Mesothelial cell of epicardium (in vitro differentiated cells): ENCODE measurements at regions not wholly inside any gene's neighbourhood (a gene's known extent, or its start where the extent isn't known, plus 50 kb on each side); places are given as distances from the start of the nearest gene placed in this dataset.
"Not testable (repeated sequence)": the region's sequence is repeated elsewhere in the genome, so short reads cannot be mapped to it uniquely, and the experiment has no call there.

ENCODE experiments used
- DNase-seq, 2 experiments: peaks; one replicate each; pipeline ENCODE4 v3.0.0; 2021; ENCODE audit warnings: low spot score in 2 of 2; ENCODE audit not compliant: unreplicated experiment in 2 of 2
- H3K27ac Mint-ChIP-seq: 2 replicates; pipeline ENCODE4 v1.8.0; 2021; ENCODE audit warnings: mixed read lengths
- H3K27me3 Mint-ChIP-seq: 2 replicates; pipeline ENCODE4 v1.8.0; 2021; ENCODE audit warnings: low read depth, mixed read lengths
- H3K36me3 Mint-ChIP-seq: 2 replicates; pipeline ENCODE4 v1.8.0; 2021; ENCODE audit warnings: mixed read lengths
- H3K4me1 Mint-ChIP-seq: 2 replicates; pipeline ENCODE4 v1.8.0; 2021; ENCODE audit warnings: mixed read lengths
- H3K4me3 Mint-ChIP-seq: 2 replicates; pipeline ENCODE4 v1.8.0; 2021; ENCODE audit warnings: mild to moderate bottlenecking, moderate library complexity, mixed read lengths
- H3K9me3 Mint-ChIP-seq: 2 replicates; pipeline ENCODE4 v1.8.0; 2021; ENCODE audit warnings: mixed read lengths
- TF ChIP-seq, protein P1 (sequence below): fragments of 200-600 bp; sonication (generic); IDR thresholded peaks from one replicate; pipeline ENCODE4 v1.5.0; 2021; ENCODE audit warnings: antibody characterized with exemption; ENCODE audit not compliant: unreplicated experiment

DNA sequence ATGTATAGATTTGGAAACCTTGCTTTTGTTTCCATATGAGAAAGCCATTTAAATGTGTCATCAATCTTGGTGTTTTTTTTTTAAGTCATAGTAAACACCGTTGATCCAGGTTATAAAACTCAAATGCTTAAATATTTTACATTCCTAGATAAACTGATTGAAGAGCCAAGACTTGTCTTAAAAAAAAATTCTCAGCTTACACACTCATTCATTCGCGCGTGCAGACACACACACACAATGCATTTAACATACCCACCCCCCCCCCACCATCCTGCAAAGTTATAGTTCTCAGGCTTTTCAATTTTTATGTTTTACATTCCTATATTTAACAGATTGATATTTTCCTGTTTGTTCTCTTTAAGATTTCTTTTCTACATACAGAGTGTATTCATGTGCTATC is 536.4 kb downstream of the PRKD1 start:
- no peaks in the 10 kb centered on the region for H3K9me3 Mint-ChIP-seq
- no peaks in the 10 kb centered on the region for H3K36me3 Mint-ChIP-seq
- H3K4me1 Mint-ChIP-seq, result no peaks in the 10 kb centered on the region
- DNase-seq, result no peak
- H3K4me3 Mint-ChIP-seq, result no peak overlapping the region
- H3K27me3 Mint-ChIP-seq, result peaks cover 34% of the 10 kb centered on the region
- TF ChIP-seq, protein P1, sequence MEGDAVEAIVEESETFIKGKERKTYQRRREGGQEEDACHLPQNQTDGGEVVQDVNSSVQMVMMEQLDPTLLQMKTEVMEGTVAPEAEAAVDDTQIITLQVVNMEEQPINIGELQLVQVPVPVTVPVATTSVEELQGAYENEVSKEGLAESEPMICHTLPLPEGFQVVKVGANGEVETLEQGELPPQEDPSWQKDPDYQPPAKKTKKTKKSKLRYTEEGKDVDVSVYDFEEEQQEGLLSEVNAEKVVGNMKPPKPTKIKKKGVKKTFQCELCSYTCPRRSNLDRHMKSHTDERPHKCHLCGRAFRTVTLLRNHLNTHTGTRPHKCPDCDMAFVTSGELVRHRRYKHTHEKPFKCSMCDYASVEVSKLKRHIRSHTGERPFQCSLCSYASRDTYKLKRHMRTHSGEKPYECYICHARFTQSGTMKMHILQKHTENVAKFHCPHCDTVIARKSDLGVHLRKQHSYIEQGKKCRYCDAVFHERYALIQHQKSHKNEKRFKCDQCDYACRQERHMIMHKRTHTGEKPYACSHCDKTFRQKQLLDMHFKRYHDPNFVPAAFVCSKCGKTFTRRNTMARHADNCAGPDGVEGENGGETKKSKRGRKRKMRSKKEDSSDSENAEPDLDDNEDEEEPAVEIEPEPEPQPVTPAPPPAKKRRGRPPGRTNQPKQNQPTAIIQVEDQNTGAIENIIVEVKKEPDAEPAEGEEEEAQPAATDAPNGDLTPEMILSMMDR, result no peak
- no peak overlapping the region for H3K27ac Mint-ChIP-seq

DNA sequence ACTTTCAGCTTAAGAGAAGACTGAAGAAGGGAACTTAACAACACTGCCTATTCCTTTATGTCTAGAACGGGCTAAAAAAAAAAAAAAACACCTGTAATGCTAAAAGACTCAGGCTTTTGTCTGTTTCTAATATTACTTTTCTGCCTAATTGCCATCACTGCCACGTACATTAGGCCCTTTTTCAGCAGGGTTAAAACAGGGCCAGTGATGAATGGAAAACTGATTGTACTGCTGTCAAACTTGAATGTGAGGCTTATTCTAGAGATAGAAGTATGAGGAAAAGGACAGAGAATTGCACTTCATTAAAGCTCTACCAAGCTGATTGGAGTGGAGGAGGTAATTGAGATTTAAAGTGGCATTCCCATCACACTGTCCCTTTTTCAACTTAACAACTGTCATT is 535.8 kb downstream of the PRKD1 start:
- no peaks in the 10 kb centered on the region for H3K9me3 Mint-ChIP-seq
- H3K4me1 Mint-ChIP-seq, result no peaks in the 10 kb centered on the region
- no peaks in the 10 kb centered on the region for H3K36me3 Mint-ChIP-seq
- no peak for DNase-seq
- H3K4me3 Mint-ChIP-seq, result no peak overlapping the region
- H3K27me3 Mint-ChIP-seq, result peaks cover 38% of the 10 kb centered on the region
- no peak overlapping the region for H3K27ac Mint-ChIP-seq
- TF ChIP-seq, protein P1, result no peak

DNA sequence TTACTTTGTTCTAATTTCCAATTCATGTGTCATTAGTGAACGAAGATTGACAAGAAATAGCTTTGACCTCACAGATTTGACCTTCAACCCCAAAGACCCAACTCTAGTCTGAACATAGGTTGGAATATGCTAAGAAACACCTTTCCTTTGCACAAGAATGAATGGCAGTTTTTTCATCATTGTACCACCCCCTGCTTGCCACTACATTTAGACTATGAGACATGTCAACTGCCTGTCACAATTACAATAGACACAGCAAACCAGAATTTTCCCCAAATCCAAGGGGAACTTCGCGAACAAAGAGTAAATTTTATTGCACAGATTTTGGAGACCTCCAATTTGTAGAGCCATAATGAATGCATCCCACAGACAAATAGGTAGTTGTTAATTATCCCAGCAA is 535.4 kb downstream of the PRKD1 start:
- no peaks in the 10 kb centered on the region for H3K9me3 Mint-ChIP-seq
- H3K4me3 Mint-ChIP-seq, result no peak overlapping the region
- H3K27me3 Mint-ChIP-seq, result peaks cover 38% of the 10 kb centered on the region
- no peaks in the 10 kb centered on the region for H3K4me1 Mint-ChIP-seq
- TF ChIP-seq, protein P1, result no peak
- no peak overlapping the region for H3K27ac Mint-ChIP-seq
- no peak for DNase-seq
- H3K36me3 Mint-ChIP-seq, result no peaks in the 10 kb centered on the region

DNA sequence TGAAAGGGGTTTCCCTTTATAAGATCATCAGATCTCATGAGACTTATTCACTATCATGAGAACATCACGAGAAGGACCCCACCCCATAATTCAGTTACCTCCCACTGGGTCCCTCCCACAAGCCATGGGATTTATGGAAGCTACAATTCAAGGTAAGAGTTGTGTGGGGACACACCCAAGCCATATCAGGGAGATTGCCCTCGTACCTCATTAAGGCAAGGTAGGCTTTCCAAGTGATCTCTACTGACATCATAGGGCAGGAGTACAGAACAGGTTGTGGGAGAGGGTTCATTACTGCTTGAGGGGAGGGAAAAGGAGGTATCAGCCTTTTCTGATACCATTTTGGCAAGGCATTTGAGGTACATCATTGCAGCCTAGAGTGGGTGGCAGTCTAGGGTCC is 524.6 kb downstream of the PRKD1 start:
- no peaks in the 10 kb centered on the region for H3K36me3 Mint-ChIP-seq
- TF ChIP-seq, protein P1, result no peak
- peaks cover 3% of the 10 kb centered on the region for H3K27me3 Mint-ChIP-seq
- no peak overlapping the region for H3K27ac Mint-ChIP-seq
- DNase-seq, result no peak
- no peak overlapping the region for H3K4me3 Mint-ChIP-seq
- H3K9me3 Mint-ChIP-seq, result peaks cover 16% of the 10 kb centered on the region
- H3K4me1 Mint-ChIP-seq, result no peaks in the 10 kb centered on the region

DNA sequence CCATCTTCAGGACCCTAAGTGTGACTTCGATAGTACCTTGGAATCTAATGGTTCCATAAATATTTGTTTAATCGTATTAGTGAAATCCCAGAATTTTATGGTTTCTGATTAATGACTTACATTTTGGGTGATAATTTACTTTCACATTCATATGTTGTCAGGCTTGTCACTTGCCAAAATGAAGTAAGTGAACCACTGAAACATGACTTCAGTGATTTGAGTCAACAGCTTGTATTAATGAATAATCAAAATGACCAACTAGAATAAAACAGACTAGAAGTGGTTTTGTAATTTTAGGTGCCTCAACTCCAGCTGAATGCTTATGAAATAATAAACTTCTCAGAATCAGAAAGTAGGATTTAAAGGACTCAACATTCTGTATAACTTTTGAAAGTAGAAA is 517.1 kb downstream of the PRKD1 start:
- Mint-ChIP-seq H3K9me3 (peaks cover 21% of the 10 kb centered on the region), H3K4me3 (no peak overlapping the region), H3K27me3 (no peaks in the 10 kb centered on the region), H3K27ac (no peak overlapping the region), H3K36me3 (no peaks in the 10 kb centered on the region), H3K4me1 (no peaks in the 10 kb centered on the region)
- TF ChIP-seq, protein P1, result no peak
- no peak for DNase-seq

DNA sequence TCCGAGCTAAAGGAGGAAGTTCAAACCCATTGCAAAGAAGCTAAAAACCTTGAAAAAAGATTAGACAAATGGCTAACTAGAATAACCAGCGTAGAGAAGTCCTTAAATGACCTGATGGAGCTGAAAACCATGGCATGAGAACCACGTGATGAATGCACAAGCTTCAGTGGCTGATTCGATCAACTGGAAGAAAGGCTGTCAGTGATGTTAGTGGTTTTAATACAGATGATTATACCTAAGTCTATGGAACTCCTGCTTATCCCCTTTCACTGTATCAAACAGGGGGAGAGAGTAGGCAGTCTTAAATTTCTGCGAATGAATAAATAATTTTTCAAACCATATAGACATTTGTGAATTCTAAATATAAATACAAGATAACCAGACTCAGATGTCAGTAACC is 512.7 kb downstream of the PRKD1 start:
- not testable (repeated sequence) for H3K27ac Mint-ChIP-seq, H3K27me3 Mint-ChIP-seq, DNase-seq, H3K9me3 Mint-ChIP-seq, H3K4me3 Mint-ChIP-seq, H3K36me3 Mint-ChIP-seq, H3K4me1 Mint-ChIP-seq
